Activated naive CD4-positive, alpha-beta T cell treated with anti-CD3 and anti-CD28 coated beads for 36 hours (primary cell): ENCODE measurements at regions not wholly inside any gene's neighbourhood (a gene's known extent, or its start where the extent isn't known, plus 50 kb on each side); places are given as distances from the start of the nearest gene placed in this dataset.

Experiments used
- CTCF ChIA-PET: fragments of 350-600 bp; sonication (Branson Sonifier 250); formaldehyde crosslinking; loops from one replicate; lab custom pipeline; 2021; ENCODE audit warnings: antibody characterized with exemption; lab: Charles Lee
- DNase-seq: peaks from one replicate; pipeline ENCODE4 v3.0.0-alpha.2; 2020
- H3K27ac Mint-ChIP-seq: one replicate; pipeline ENCODE4 v1.8.0; 2021; ENCODE audit warnings: mild to moderate bottlenecking, mixed read lengths
- H3K27me3 Mint-ChIP-seq: one replicate; pipeline ENCODE4 v1.8.0; 2021; ENCODE audit warnings: low read depth, mixed read lengths
- H3K36me3 Mint-ChIP-seq: one replicate; pipeline ENCODE4 v1.8.0; 2021; ENCODE audit warnings: low read depth, mixed read lengths
- H3K4me1 Mint-ChIP-seq: one replicate; pipeline ENCODE4 v1.8.0; 2021; ENCODE audit warnings: low read depth, mixed read lengths
- H3K4me3 Mint-ChIP-seq: one replicate; pipeline ENCODE4 v1.8.0; 2021; ENCODE audit warnings: mild to moderate bottlenecking, moderate library complexity, mixed read lengths
- H3K9me3 Mint-ChIP-seq: one replicate; pipeline ENCODE4 v1.8.0; 2021; ENCODE audit warnings: mixed read lengths
- intact Hi-C: fragments of 100-400 bp; cut with micrococcal nuclease; formaldehyde crosslinking; loops from one replicate; pipeline ENCODE4 v1.15.1; 2023

GRCh38 chr2:212945526-212945925 is 205.9 kb downstream of the IKZF2 start:
- H3K4me3 Mint-ChIP-seq, result no peak overlapping the region
- H3K4me1 Mint-ChIP-seq, result no peaks in the 10 kb centered on the region
- no peaks in the 10 kb centered on the region for H3K27me3 Mint-ChIP-seq
- no peaks in the 10 kb centered on the region for H3K9me3 Mint-ChIP-seq
- no peak overlapping the region for H3K27ac Mint-ChIP-seq
- DNase-seq, result no peak
- CTCF ChIA-PET, result no interaction called here
- H3K36me3 Mint-ChIP-seq, result no peaks in the 10 kb centered on the region
- intact Hi-C loops, result no loop called here

GRCh38 chr2:212943351-212943750 is 208.1 kb downstream of the IKZF2 start:
- Mint-ChIP-seq H3K27me3 (no peaks in the 10 kb centered on the region), H3K36me3 (no peaks in the 10 kb centered on the region), H3K27ac (no peak overlapping the region)

GRCh38 chr2:212941361-212941760 is 210.1 kb downstream of the IKZF2 start:
- H3K4me1 Mint-ChIP-seq, result no peaks in the 10 kb centered on the region
- no peak overlapping the region for H3K4me3 Mint-ChIP-seq
- peaks cover 1% of the 10 kb centered on the region for H3K27me3 Mint-ChIP-seq
- DNase-seq, result no peak
- CTCF ChIA-PET, result no interaction called here
- no peaks in the 10 kb centered on the region for H3K36me3 Mint-ChIP-seq
- intact Hi-C loops, result no loop called here
- H3K27ac Mint-ChIP-seq, result no peak overlapping the region
- no peaks in the 10 kb centered on the region for H3K9me3 Mint-ChIP-seq

More at GRCh38 chr2:212943351-212943750, 208.1 kb downstream of the IKZF2 start:
- intact Hi-C loops, result no loop called here
- Mint-ChIP-seq H3K9me3 (no peaks in the 10 kb centered on the region), H3K4me3 (no peak overlapping the region), H3K4me1 (no peaks in the 10 kb centered on the region)
- no peak for DNase-seq
- CTCF ChIA-PET, result no interaction called here

DNA sequence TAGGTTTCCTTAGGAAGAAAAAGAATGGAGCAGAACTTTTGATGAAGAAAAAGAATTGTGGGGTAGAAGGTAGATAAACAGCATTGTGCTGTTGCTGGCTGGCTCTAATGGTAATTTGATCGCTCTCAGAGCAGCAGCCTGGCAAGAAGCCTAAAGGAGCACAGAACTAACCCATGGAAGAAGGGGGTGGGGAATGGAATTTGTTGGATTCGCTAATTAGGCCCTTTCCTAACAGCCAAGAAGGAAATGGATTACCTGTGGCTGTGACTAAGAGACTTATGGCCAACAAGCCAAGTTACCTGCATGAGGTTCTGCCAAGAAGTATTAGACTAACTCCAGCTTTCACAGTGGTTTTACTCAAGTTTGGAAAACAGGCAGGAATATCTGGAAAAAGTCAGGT is 210.6 kb downstream of the IKZF2 start:
- intact Hi-C loops, result no loop called here
- Mint-ChIP-seq H3K27me3 (peaks cover 1% of the 10 kb centered on the region), H3K9me3 (no peaks in the 10 kb centered on the region), H3K4me1 (no peaks in the 10 kb centered on the region), H3K27ac (no peak overlapping the region), H3K4me3 (no peak overlapping the region), H3K36me3 (no peaks in the 10 kb centered on the region)
- no peak for DNase-seq
- CTCF ChIA-PET, result no interaction called here

GRCh38 chr2:212939777-212940531 is 211.5 kb downstream of the IKZF2 start:
- DNase-seq, result no peak
- peaks cover 1% of the 10 kb centered on the region for H3K27me3 Mint-ChIP-seq
- no peaks in the 10 kb centered on the region for H3K36me3 Mint-ChIP-seq
- no peaks in the 10 kb centered on the region for H3K4me1 Mint-ChIP-seq
- no peak overlapping the region for H3K4me3 Mint-ChIP-seq
- intact Hi-C loops, result no loop called here
- CTCF ChIA-PET, result no interaction called here
- H3K9me3 Mint-ChIP-seq, result no peaks in the 10 kb centered on the region
- H3K27ac Mint-ChIP-seq, result no peak overlapping the region

- CTCF ChIA-PET, result no interaction called here
- DNase-seq, result no peak
- H3K4me3 Mint-ChIP-seq, result no peak overlapping the region
- peaks cover 1% of the 10 kb centered on the region for H3K27me3 Mint-ChIP-seq
- H3K4me1 Mint-ChIP-seq, result no peaks in the 10 kb centered on the region
- H3K36me3 Mint-ChIP-seq, result no peaks in the 10 kb centered on the region
- no peaks in the 10 kb centered on the region for H3K9me3 Mint-ChIP-seq
- H3K27ac Mint-ChIP-seq, result no peak overlapping the region
- intact Hi-C loops, result no loop called here
Measured at GRCh38 chr2:212938144-212938793, 213.1 kb downstream of the IKZF2 start.

GRCh38 chr2:212936572-212936971 is 214.8 kb downstream of the IKZF2 start:
- no peak overlapping the region for H3K4me3 Mint-ChIP-seq

GRCh38 chr2:212935752-212936151 is 215.7 kb downstream of the IKZF2 start:
- Mint-ChIP-seq H3K4me3 (no peak overlapping the region), H3K9me3 (no peaks in the 10 kb centered on the region), H3K4me1 (no peaks in the 10 kb centered on the region), H3K27ac (no peak overlapping the region), H3K27me3 (peaks cover 3% of the 10 kb centered on the region), H3K36me3 (no peaks in the 10 kb centered on the region)
- CTCF ChIA-PET, result no interaction called here
- DNase-seq, result no peak
- intact Hi-C loops, result no loop called here

More at GRCh38 chr2:212936572-212936971, 214.8 kb downstream of the IKZF2 start:
- H3K36me3 Mint-ChIP-seq, result no peaks in the 10 kb centered on the region
- no peaks in the 10 kb centered on the region for H3K9me3 Mint-ChIP-seq
- intact Hi-C loops, result no loop called here
- DNase-seq, result no peak
- H3K27me3 Mint-ChIP-seq, result peaks cover 1% of the 10 kb centered on the region
- CTCF ChIA-PET, result no interaction called here
- no peak overlapping the region for H3K27ac Mint-ChIP-seq
- no peaks in the 10 kb centered on the region for H3K4me1 Mint-ChIP-seq

DNA sequence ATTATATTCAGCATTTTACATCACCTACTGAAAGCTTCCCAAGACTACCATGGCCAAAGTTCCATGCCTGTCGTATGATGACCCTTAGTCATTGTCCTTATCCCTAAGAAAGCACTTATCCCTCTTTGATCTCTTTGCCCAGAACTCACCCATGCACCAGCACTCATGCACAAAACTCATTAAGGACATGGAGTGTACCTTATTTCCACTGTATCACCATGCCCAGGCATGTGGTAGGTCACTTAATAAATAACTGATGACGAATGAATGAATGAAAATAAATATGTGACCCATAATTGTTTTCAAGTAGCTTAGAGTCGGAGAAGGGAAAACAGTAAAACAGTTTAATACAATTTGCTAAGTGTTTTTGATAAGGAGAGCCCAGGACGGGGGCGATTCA is 220.1 kb downstream of the IKZF2 start:
- Mint-ChIP-seq H3K4me1 (no peaks in the 10 kb centered on the region), H3K36me3 (no peaks in the 10 kb centered on the region), H3K9me3 (no peaks in the 10 kb centered on the region), H3K4me3 (no peak overlapping the region), H3K27ac (no peak overlapping the region), H3K27me3 (peaks cover 2% of the 10 kb centered on the region)
- intact Hi-C loops, result no loop called here
- DNase-seq, result no peak
- CTCF ChIA-PET, result no interaction called here

DNA sequence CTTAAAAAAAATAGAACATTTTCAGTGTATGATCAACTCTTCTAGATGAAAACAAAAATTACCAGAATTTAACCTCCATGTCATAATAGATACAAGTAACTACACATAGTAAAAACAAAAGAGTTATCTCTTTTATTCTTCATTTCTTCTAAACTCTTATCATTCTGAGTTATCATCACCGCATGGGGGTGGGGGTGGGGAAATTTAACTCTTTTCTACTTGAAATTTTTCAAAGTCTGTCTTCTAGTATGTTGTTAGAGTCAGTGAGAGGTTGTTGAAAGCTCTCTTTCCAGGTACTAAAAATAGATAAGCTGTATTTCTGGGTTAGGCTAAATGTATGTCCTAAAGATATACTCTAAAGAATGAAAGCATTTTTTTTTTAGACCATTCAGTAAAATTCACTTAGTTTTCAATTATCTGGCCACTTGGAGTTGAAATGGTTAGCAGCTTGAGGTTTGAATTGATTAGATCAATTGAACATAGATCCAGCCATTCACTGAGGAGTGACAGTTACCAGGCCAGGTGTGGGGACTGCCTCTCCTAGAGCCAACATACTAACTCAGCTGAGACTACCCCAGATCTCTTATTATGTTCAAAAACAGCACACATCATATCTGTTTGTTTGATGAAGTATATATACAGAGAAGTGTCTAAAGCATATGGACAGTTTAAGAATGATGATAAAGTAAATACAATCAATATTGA is 220.7 kb downstream of the IKZF2 start:
- DNase-seq, result no peak
- Mint-ChIP-seq H3K36me3 (no peaks in the 10 kb centered on the region), H3K27ac (no peak overlapping the region), H3K27me3 (peaks cover 2% of the 10 kb centered on the region), H3K4me3 (no peak overlapping the region), H3K9me3 (no peaks in the 10 kb centered on the region), H3K4me1 (no peaks in the 10 kb centered on the region)
- intact Hi-C loops, result no loop called here
- CTCF ChIA-PET, result no interaction called here

DNA sequence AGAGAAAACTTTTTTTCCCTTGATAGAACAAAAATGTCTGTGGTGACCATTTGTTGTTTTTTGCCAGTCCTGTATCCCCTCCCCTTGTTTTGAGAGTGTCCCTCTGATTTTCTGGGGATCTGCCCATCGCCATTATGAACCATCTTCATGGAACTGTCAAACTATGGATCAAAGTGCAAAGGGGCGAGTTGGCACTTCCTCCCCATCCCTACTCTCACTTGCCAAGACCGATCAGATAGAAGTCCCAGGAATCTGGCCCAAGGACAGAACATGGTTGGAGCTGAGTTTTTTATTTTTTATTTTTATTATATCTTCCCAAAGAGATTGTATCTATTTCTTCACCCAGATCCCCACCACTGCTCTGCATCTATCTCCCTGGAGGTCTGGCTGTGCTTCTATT is 221.4 kb downstream of the IKZF2 start:
- H3K27me3 Mint-ChIP-seq, result peaks cover 2% of the 10 kb centered on the region
- DNase-seq, result no peak
- CTCF ChIA-PET, result no interaction called here
- H3K4me3 Mint-ChIP-seq, result no peak overlapping the region
- intact Hi-C loops, result no loop called here
- H3K9me3 Mint-ChIP-seq, result peaks cover under 1% of the 10 kb centered on the region
- H3K36me3 Mint-ChIP-seq, result no peaks in the 10 kb centered on the region
- no peak overlapping the region for H3K27ac Mint-ChIP-seq
- no peaks in the 10 kb centered on the region for H3K4me1 Mint-ChIP-seq

DNA sequence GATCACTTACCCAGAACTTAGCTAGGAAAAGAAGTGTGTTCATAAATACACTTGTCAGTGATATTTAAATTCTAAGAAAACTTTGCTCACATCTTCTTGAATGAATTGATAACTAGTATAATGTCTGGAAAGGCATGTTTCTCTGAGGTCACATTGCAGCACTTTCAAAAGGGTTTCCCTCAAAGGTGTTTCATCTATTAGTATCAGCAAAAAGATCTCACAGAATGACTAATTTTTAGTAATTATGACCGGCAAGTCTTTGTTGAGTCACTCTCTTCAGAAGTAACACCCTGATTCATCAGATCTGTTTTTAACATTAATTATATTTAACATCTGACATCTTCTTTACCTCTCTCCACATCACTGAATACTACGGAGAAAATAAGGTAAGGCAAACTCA is 222.3 kb downstream of the IKZF2 start:
- CTCF ChIA-PET, result no interaction called here
- no peaks in the 10 kb centered on the region for H3K4me1 Mint-ChIP-seq
- H3K27me3 Mint-ChIP-seq, result peaks cover 2% of the 10 kb centered on the region
- H3K4me3 Mint-ChIP-seq, result no peak overlapping the region
- no peak overlapping the region for H3K27ac Mint-ChIP-seq
- peaks cover 3% of the 10 kb centered on the region for H3K9me3 Mint-ChIP-seq
- DNase-seq, result no peak
- H3K36me3 Mint-ChIP-seq, result no peaks in the 10 kb centered on the region
- intact Hi-C loops, result no loop called here

GRCh38 chr2:212928681-212929080 is 222.7 kb downstream of the IKZF2 start:
- H3K27me3 Mint-ChIP-seq, result peaks cover 2% of the 10 kb centered on the region
- no peaks in the 10 kb centered on the region for H3K4me1 Mint-ChIP-seq
- H3K36me3 Mint-ChIP-seq, result no peaks in the 10 kb centered on the region
- no peak overlapping the region for H3K27ac Mint-ChIP-seq
- intact Hi-C loops, result no loop called here
- CTCF ChIA-PET, result no interaction called here
- peaks cover 3% of the 10 kb centered on the region for H3K9me3 Mint-ChIP-seq
- no peak overlapping the region for H3K4me3 Mint-ChIP-seq
- DNase-seq, result no peak
